H1 (cell line): ENCODE measurements at regions not wholly inside any gene's neighbourhood (a gene's known extent, or its start where the extent isn't known, plus 50 kb on each side); places are given as distances from the start of the nearest gene placed in this dataset.

Source experiments
- CTCF ChIA-PET: fragments of 300-600 bp; sonication (Branson Sonifier 250); formaldehyde crosslinking; loops from one replicate; lab custom pipeline; 2021; ENCODE audit not compliant: partially characterized antibody; lab: Charles Lee
- POLR2A ChIA-PET: fragments of 300-600 bp; sonication (Branson Sonifier 250); formaldehyde crosslinking; loops from one replicate; lab custom pipeline; 2021; ENCODE audit warnings: inconsistent platforms; ENCODE audit not compliant: partially characterized antibody; lab: Charles Lee
- DNase-seq, 2 experiments: peaks; one replicate each; pipeline versions ENCODE4 v3.0.0 to v3.0.0-alpha.2; 2010 to 2022; ENCODE audit warnings: low spot score in 2 of 2, low read depth in 1 of 2, mixed read lengths in 1 of 2
- FAIRE-seq: peaks from 2 replicates; lab custom pipeline; 2011; peaks lifted over from hg19 to GRCh38; lab: Jason Lieb, UNC
- H2AFZ ChIP-seq: 2 replicates; pipeline ENCODE4 v1.8.1; 2012; ENCODE audit warnings: low read length, inconsistent platforms
- H2AK5ac ChIP-seq: 2 replicates; pipeline ENCODE4 v1.6.1; 2013; ENCODE audit warnings: low read depth, low read length
- H2BK120ac ChIP-seq: replicated peaks from 2 replicates; pipeline ENCODE3; 2013; ENCODE audit warnings: low read depth, low read length, inconsistent platforms
- H2BK12ac ChIP-seq: 2 replicates; pipeline ENCODE4 v1.6.1; 2013; ENCODE audit warnings: low read depth, low read length
- H2BK15ac ChIP-seq: 2 replicates; pipeline ENCODE4 v1.6.1; 2013; ENCODE audit warnings: low read length
- H2BK20ac ChIP-seq: 2 replicates; pipeline ENCODE4 v1.6.1; 2013; ENCODE audit warnings: low read length
- H2BK5ac ChIP-seq: 2 replicates; pipeline ENCODE4 v1.6.1; 2013; ENCODE audit warnings: low read depth, low read length
- H3K14ac ChIP-seq: 2 replicates; pipeline ENCODE4 v1.6.1; 2013; ENCODE audit warnings: inconsistent platforms; ENCODE audit not compliant: insufficient read length
- H3K18ac ChIP-seq: 2 replicates; pipeline ENCODE4 v1.6.1; 2013; ENCODE audit warnings: low read length; ENCODE audit errors: extremely low read depth
- H3K23ac ChIP-seq: 2 replicates; pipeline ENCODE4 v1.6.1; 2013; ENCODE audit warnings: inconsistent platforms; ENCODE audit not compliant: insufficient read length
- H3K23me2 ChIP-seq: 2 replicates; pipeline ENCODE4 v1.6.1; 2013; ENCODE audit warnings: low read depth, low read length
- H3K27ac ChIP-seq: 2 replicates; pipeline ENCODE4 v1.6.1; 2011; ENCODE audit warnings: low read depth, low read length, inconsistent platforms
- H3K27me3 ChIP-seq, 4 experiments: replicated peaks in 1 of 4; 1 replicate in 1 of 4; 2 replicates in 3 of 4; pipeline versions ENCODE4 v1.6.1 to v1.8.1; 2011 to 2013; ENCODE audit warnings: low read length in 3 of 4, mild to moderate bottlenecking in 3 of 4, inconsistent platforms in 2 of 4, mixed read lengths in 2 of 4, moderate library complexity in 1 of 4; ENCODE audit not compliant: control insufficient read depth in 3 of 4, insufficient read depth in 3 of 4; ENCODE audit errors: extremely low read depth in 1 of 4
- H3K36me3 ChIP-seq, 4 experiments: 2 replicates each; pipeline versions ENCODE4 v1.6.1 to v1.8.1; 2011 to 2013; ENCODE audit warnings: mild to moderate bottlenecking in 4 of 4, low read length in 3 of 4, moderate library complexity in 2 of 4, control low read depth in 1 of 4, inconsistent platforms in 1 of 4; ENCODE audit not compliant: insufficient read depth in 4 of 4, control insufficient read depth in 2 of 4
- H3K4ac ChIP-seq: replicated peaks from 2 replicates; pipeline ENCODE3; 2013; ENCODE audit warnings: low read length, low read depth, mixed read lengths, inconsistent platforms; ENCODE audit not compliant: insufficient read length
- H3K4me1 ChIP-seq, 4 experiments: replicated peaks in 1 of 4; 1 replicate in 1 of 4; 2 replicates in 3 of 4; pipeline versions ENCODE4 v1.6.1 to v1.8.1; 2011 to 2013; ENCODE audit warnings: low read length in 3 of 4, inconsistent platforms in 2 of 4, mixed read lengths in 1 of 4; ENCODE audit not compliant: insufficient read depth in 4 of 4, control insufficient read depth in 3 of 4
- H3K4me2 ChIP-seq, 2 experiments: 2 replicates each; pipeline versions ENCODE4 v1.6.1 to v1.8.1; 2011 to 2013; ENCODE audit warnings: low read depth in 2 of 2, low read length in 2 of 2, control low read depth in 1 of 2, inconsistent platforms in 1 of 2, mild to moderate bottlenecking in 1 of 2; ENCODE audit not compliant: insufficient read depth in 1 of 2
- H3K4me3 ChIP-seq, 4 experiments: fragments of 200-600, 300-600 bp in 1 of 4; sonication (generic), shearing (Covaris generic), sonication (Bioruptor Twin) in 1 of 4; 2 replicates each; pipeline versions ENCODE4 v1.5.1 to v1.8.1; 2011 to 2016; ENCODE audit warnings: low read length in 4 of 4, low read depth in 3 of 4, control low read depth in 2 of 4, inconsistent platforms in 2 of 4, mild to moderate bottlenecking in 2 of 4, mixed read lengths in 1 of 4, moderate library complexity in 1 of 4; ENCODE audit not compliant: insufficient read depth in 2 of 4; ENCODE audit errors: extremely low read depth in 1 of 4
- H3K56ac ChIP-seq: replicated peaks from 2 replicates; pipeline ENCODE3; 2013; ENCODE audit warnings: low read depth, mild to moderate bottlenecking, mixed read lengths, low read length, inconsistent platforms; ENCODE audit not compliant: insufficient read length
- H3K79me1 ChIP-seq: 2 replicates; pipeline ENCODE4 v1.6.1; 2013; ENCODE audit warnings: low read depth, low read length, control low read depth
- H3K79me2 ChIP-seq, 2 experiments: 2 replicates each; pipeline versions ENCODE4 v1.6.1 to v1.8.1; 2012 to 2013; ENCODE audit warnings: low read length in 2 of 2, mild to moderate bottlenecking in 2 of 2, inconsistent platforms in 1 of 2; ENCODE audit not compliant: insufficient read depth in 2 of 2, control insufficient read depth in 1 of 2
- H3K9ac ChIP-seq, 4 experiments: replicated peaks in 1 of 4; 1 replicate in 1 of 4; 2 replicates in 3 of 4; pipeline versions ENCODE4 v1.6.1 to v1.8.1; 2011 to 2013; ENCODE audit warnings: low read depth in 3 of 4, low read length in 3 of 4, control low read depth in 2 of 4, mild to moderate bottlenecking in 2 of 4, moderate library complexity in 2 of 4, inconsistent platforms in 1 of 4; ENCODE audit errors: extremely low read depth in 1 of 4
- H3K9me3 ChIP-seq, 2 experiments: 2 replicates each; pipeline versions ENCODE4 v1.6.1 to v1.8.1; 2012 to 2013; ENCODE audit warnings: mild to moderate bottlenecking in 2 of 2, moderate library complexity in 2 of 2, control low read depth in 1 of 2, inconsistent platforms in 1 of 2, low read depth in 1 of 2, low read length in 1 of 2, mixed read lengths in 1 of 2; ENCODE audit not compliant: insufficient read depth in 2 of 2
- H4K20me1 ChIP-seq, 2 experiments: replicated peaks in 1 of 2; 2 replicates each; pipeline versions ENCODE3 to v1.8.1; 2011 to 2013; ENCODE audit warnings: inconsistent platforms in 2 of 2, low read length in 2 of 2, mild to moderate bottlenecking in 1 of 2; ENCODE audit not compliant: insufficient read depth in 2 of 2, control insufficient read depth in 1 of 2
- H4K5ac ChIP-seq: 2 replicates; pipeline ENCODE4 v1.6.1; 2013; ENCODE audit warnings: low read length, low read depth, mixed read lengths, inconsistent platforms; ENCODE audit not compliant: insufficient read length
- H4K8ac ChIP-seq: 2 replicates; pipeline ENCODE4 v1.8.0; 2013; ENCODE audit warnings: mild to moderate bottlenecking, moderate library complexity, low read length, inconsistent platforms; ENCODE audit not compliant: insufficient read depth; ENCODE audit errors: extremely low read depth
- H4K91ac ChIP-seq: replicated peaks from 2 replicates; pipeline ENCODE3; 2013; ENCODE audit warnings: low read length, mixed read lengths, inconsistent platforms; ENCODE audit not compliant: insufficient read length
- JUND ChIP-seq: IDR thresholded peaks from 2 replicates; pipeline ENCODE4 v1.6.1; 2011; ENCODE audit warnings: mild to moderate bottlenecking, improper control_type of control experiment, low read length
- PHF8 ChIP-seq: fragments of 200-600 bp; sonication (generic); conservative IDR thresholded peaks from 2 replicates; pipeline ENCODE4 v1.7.1; 2012; ENCODE audit warnings: low read depth, mild to moderate bottlenecking, inconsistent platforms, low read length, moderate library complexity
- RAD21 ChIP-seq, 2 experiments: IDR thresholded peaks in 1 of 2; conservative IDR thresholded peaks in 1 of 2; 2 replicates each; pipeline ENCODE4 v1.6.1; 2011; ENCODE audit warnings: low read depth in 2 of 2, low read length in 2 of 2, improper control_type of control experiment in 1 of 2, inconsistent platforms in 1 of 2, mild to moderate bottlenecking in 1 of 2, moderate library complexity in 1 of 2
- TCF12 ChIP-seq: IDR thresholded peaks from 2 replicates; pipeline ENCODE4 v1.6.1; 2011; ENCODE audit warnings: low read depth, mild to moderate bottlenecking, low read length
- WGBS, 2 experiments: shearing (Covaris generic) in 1 of 2; methylation state at CpG; one replicate each; pipeline versions ENCODE4 v1.1.6 to v1.1.7; 2013 to 2015; ENCODE audit warnings: low lambda C conversion rate in 2 of 2, mixed read lengths in 2 of 2, inconsistent platforms in 1 of 2, low coverage in 1 of 2, missing lambda C conversion rate in 1 of 2; ENCODE audit not compliant: insufficient replicate concordance in 2 of 2, insufficient coverage in 1 of 2, insufficient read length in 1 of 2; ENCODE audit errors: extremely low coverage in 1 of 2, missing lambda C conversion rate in 1 of 2; 5-methylcytosine and 5-hydroxymethylcytosine counted together

DNA sequence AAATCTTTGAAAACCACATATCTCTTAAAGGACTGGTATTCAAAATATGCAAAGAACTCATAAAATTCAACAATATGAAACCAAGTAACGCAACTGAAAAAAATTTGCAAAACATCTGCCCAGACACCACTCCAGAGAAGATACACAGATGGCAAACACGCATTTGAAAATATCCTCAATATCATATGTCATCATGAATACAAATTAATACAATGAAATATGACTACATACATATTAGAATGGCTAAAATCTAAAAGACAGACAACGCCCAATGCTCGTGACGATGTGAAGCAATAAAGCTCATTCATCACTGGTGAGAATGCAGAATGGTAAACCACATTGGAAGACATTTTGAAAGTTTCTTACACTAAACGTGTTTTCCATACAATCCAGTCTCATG, 770.1 kb upstream of the CELF2 start:
- Histone ChIP-seq H2BK12ac (no peak overlapping the region), H3K18ac (no peak overlapping the region), H3K4me1 (no peaks in the 10 kb centered on the region), H3K23me2 (no peaks in the 10 kb centered on the region), H3K27ac (no peak overlapping the region), H2AFZ (no peak overlapping the region), H3K79me1 (no peaks in the 10 kb centered on the region), H3K23ac (no peak overlapping the region), H2BK120ac (no peak overlapping the region), H4K20me1 (no peaks in the 10 kb centered on the region), H2BK20ac (no peak overlapping the region), H3K9me3 (no peaks in the 10 kb centered on the region), H3K4me3 (no peak overlapping the region), H4K8ac (no peak overlapping the region), H2BK15ac (no peak overlapping the region), H4K5ac (no peak overlapping the region), H4K91ac (no peak overlapping the region), H3K56ac (no peak overlapping the region), H2BK5ac (no peak overlapping the region), H3K4ac (no peak overlapping the region), H3K9ac (no peak overlapping the region), H3K27me3 (no peaks in the 10 kb centered on the region), H3K14ac (no peak overlapping the region), H3K79me2 (no peaks in the 10 kb centered on the region), H3K36me3 (no peaks in the 10 kb centered on the region), H3K4me2 (no peak overlapping the region), H2AK5ac (no peak overlapping the region)
- 90% methylated on average over 6 of the region's 6 CpGs; no CpG with 5 or more reads in 1 of the 2 experiments for WGBS, 2 experiments
- ChIA-PET POLR2A (no interaction called here), CTCF (no interaction called here)
- DNase-seq, result no peak
- no peak for TF ChIP-seq JUND
- no peak for TF ChIP-seq PHF8
- no peak for TF ChIP-seq TCF12
- TF ChIP-seq RAD21 (IDR thresholded peaks at IDR 0.05 in 1 of 2, conservative IDR thresholded peaks at IDR 0.05 in 1 of 2; ENCODE audit: low read depth in 2 of 2, low read length in 2 of 2), result no peak
- FAIRE-seq, result no peak
